ENCODE measurements at regions not wholly inside any gene's neighbourhood (a gene's known extent, or its start where the extent isn't known, plus 50 kb on each side); places are given as distances from the start of the nearest gene placed in this dataset.

GRCh38 chr12:53806721-53807120 is 54.9 kb upstream of the CISTR start (continued):
- no peak for TF ChIP-seq DDIT3 (CRISPR knock-in tag; IDR thresholded peaks at IDR 0.05)
- no peak for TF ChIP-seq SRSF1 (optimal IDR thresholded peaks at IDR 0.05; ENCODE audit: low read depth, low read length)
- TF ChIP-seq ZNF230 (CRISPR knock-in tag; IDR thresholded peaks at IDR 0.05), result no peak
- TF ChIP-seq, protein P1, sequence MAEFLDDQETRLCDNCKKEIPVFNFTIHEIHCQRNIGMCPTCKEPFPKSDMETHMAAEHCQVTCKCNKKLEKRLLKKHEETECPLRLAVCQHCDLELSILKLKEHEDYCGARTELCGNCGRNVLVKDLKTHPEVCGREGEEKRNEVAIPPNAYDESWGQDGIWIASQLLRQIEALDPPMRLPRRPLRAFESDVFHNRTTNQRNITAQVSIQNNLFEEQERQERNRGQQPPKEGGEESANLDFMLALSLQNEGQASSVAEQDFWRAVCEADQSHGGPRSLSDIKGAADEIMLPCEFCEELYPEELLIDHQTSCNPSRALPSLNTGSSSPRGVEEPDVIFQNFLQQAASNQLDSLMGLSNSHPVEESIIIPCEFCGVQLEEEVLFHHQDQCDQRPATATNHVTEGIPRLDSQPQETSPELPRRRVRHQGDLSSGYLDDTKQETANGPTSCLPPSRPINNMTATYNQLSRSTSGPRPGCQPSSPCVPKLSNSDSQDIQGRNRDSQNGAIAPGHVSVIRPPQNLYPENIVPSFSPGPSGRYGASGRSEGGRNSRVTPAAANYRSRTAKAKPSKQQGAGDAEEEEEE (CRISPR knock-in tag; IDR thresholded peaks at IDR 0.05; ENCODE audit: borderline replicate concordance), result no peak
- no peak for TF ChIP-seq ZFP37 (CRISPR knock-in tag; IDR thresholded peaks at IDR 0.05; ENCODE audit: borderline replicate concordance)

GRCh38 chr12:53807322-53807860 is 55.6 kb upstream of the CISTR start:
- DNase-seq (ENCODE audit: low spot score) (no peak), ATAC-seq (no peak), FAIRE-seq (no peak)
- Histone ChIP-seq H3K9ac (ENCODE audit: insufficient read depth, low read depth, low read length) (no peak overlapping the region), H3K4me2 (ENCODE audit: low read depth, low read length) (no peak overlapping the region), H3K27me3 (ENCODE audit: control insufficient read depth in 1 of 2, insufficient read depth in 2 of 2, low read length in 2 of 2) (no peaks in the 10 kb centered on the region), H3K79me2 (ENCODE audit: insufficient read depth, low read length) (no peaks in the 10 kb centered on the region), H4K20me1 (ENCODE audit: insufficient read depth, low read length) (no peaks in the 10 kb centered on the region), H2AFZ (ENCODE audit: low read length) (no peak overlapping the region), H3K27ac (ENCODE audit: extremely low read length, insufficient read depth, low read length) (no peak overlapping the region), H3K4me1 (ENCODE audit: insufficient read depth, low read length) (peaks cover 48% of the 10 kb centered on the region), H3K9me3 (ENCODE audit: low read length) (no peaks in the 10 kb centered on the region), H3K36me3 (replicated peaks in 1 of 2; ENCODE audit: control insufficient read depth in 1 of 2, insufficient read depth in 2 of 2, low read length in 2 of 2) (no peaks in the 10 kb centered on the region), H3K4me3 (replicated peaks in 1 of 3; ENCODE audit: insufficient read depth in 1 of 3, low read depth in 2 of 3, low read length in 3 of 3) (no peak overlapping the region)
- CTCF ChIA-PET (ENCODE audit: low intra/inter-chr PET ratio, low total read pairs), result no interaction called here
- no TSS peak for BruUV-seq (replicated peaks)
- POLR2A ChIA-PET, result interaction anchor here (1.1 kb wide), 1 partner anchor 14 kb away, joined by 3 read pairs; no protein-coding TSS in a partner anchor
- intact Hi-C loops (cut with micrococcal nuclease; ENCODE audit: unreplicated experiment), result no loop called here
- in situ Hi-C loops (cut with HindIII; ENCODE audit: extremely low pct_ligation_motif_present, low pct_unique_long_range_greater_than_20kb), result no loop called here
- WGBS (ENCODE audit: low lambda C conversion rate), result 77% methylated on average over 8 of the region's 8 CpGs
- TF ChIP-seq THAP8 (CRISPR knock-in tag; IDR thresholded peaks at IDR 0.05; ENCODE audit: borderline replicate concordance) (no peak), LRRFIP1 (CRISPR knock-in tag; conservative IDR thresholded peaks at IDR 0.05) (no peak), SMAD1 (CRISPR knock-in tag; IDR thresholded peaks at IDR 0.05; ENCODE audit: borderline replicate concordance, low read depth) (no peak), MYNN (CRISPR knock-in tag; IDR thresholded peaks at IDR 0.05; ENCODE audit: low read depth) (no peak), HES4 (CRISPR knock-in tag; IDR thresholded peaks at IDR 0.05; ENCODE audit: borderline replicate concordance) (no peak), ZNF577 (CRISPR knock-in tag; IDR thresholded peaks at IDR 0.05; ENCODE audit: borderline replicate concordance, low read depth) (no peak), ZNF138 (CRISPR knock-in tag; IDR thresholded peaks at IDR 0.05; ENCODE audit: low read depth) (no peak), BORCS8-MEF2B (CRISPR knock-in tag; IDR thresholded peaks at IDR 0.05) (no peak), RELA (CRISPR knock-in tag; IDR thresholded peaks at IDR 0.05) (no peak), FOXJ3 (CRISPR knock-in tag; IDR thresholded peaks at IDR 0.05; ENCODE audit: borderline replicate concordance) (no peak)

Measured in HepG2 (cell line).